ENCODE measurements at regions not wholly inside any gene's neighbourhood (a gene's known extent, or its start where the extent isn't known, plus 50 kb on each side); places are given as distances from the start of the nearest gene placed in this dataset.

DNA sequence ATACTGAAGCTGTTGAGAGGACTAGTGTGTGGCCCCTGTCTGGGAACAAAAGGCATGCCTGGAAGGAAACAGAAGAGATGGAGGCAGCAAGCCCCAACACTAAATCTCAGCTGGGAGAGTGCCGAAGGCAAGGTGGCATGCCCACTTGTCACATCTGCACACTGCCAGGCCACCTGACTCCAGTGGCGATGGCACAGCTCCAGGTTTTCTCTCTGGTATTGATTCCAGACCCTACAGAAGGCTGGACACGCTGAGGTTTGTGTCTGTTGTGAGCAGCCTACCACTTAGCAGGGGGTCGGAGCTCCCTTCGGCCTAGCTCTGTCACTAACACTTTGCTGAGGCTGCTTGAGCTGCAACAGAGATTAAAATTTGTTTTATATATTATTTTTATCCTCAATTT lies 307.3 kb downstream of the TDRD15 start:
- DNase-seq (ENCODE audit: low spot score): no peak

DNA sequence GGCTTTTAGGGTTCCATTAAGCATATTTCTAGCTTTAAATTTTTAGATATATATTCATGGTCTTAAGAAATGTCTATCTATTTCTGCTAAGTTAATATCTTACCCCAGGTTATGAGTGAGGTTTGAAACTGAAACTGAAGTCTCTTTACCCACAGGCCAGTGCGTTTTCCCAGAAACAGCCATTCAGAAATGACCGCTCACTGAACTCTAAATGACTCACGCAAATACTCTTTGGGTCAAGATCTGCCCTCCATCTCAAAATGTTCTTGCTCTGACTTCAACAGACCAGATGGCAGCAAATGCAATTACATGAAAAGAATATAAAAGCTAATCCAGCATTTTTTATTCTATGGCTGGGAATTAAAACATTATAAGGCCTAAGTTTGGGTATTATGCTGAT lies 315.2 kb downstream of the TDRD15 start:
- no peak for DNase-seq (ENCODE audit: low spot score)

GRCh38 chr2:21441442-21441841 lies 317.7 kb downstream of the TDRD15 start:
- DNase-seq (ENCODE audit: low spot score): no peak

GRCh38 chr2:21443494-21444105 lies 319.8 kb downstream of the TDRD15 start:
- no peak for DNase-seq (ENCODE audit: low spot score)

DNA sequence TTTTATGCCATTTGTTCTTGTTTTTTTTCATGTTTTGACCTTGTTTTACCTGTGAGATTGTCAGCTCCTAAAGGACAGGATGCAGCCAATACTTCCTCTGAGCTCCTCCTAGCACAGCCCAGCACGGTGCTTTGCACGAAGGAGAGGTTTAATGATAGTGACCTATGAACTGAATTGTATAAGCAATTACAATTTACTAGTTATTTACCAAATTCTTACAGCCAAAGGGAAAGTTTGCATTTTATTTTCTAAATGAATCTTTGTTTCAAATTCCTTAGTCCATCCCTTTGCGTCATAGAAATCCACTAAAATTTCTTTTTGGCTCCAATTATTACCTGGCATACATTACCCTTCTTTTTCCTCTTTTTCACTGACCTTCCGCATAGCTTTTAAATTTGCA lies 326.1 kb downstream of the TDRD15 start:
- DNase-seq (ENCODE audit: low spot score): no peak

DNA sequence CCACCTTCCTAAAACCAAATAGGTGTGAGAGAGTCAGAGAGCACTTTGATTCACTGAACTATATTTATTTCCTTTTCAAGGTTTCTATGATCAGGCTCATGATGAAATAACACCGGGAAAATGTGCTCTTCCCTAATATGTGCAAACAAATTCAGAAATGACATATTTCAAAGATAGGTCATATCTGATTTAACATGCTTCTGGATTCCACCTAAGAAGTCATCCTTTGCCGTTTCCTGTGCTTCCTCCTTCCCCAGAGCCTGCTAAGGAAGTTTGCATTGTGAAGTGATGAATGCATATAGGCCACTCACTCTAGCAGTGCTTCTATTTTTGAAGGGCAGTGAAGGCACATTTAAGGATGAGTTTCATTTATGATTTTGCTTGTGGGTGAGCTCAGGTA lies 327.6 kb downstream of the TDRD15 start:
- DNase-seq (ENCODE audit: low spot score): no peak

DNA sequence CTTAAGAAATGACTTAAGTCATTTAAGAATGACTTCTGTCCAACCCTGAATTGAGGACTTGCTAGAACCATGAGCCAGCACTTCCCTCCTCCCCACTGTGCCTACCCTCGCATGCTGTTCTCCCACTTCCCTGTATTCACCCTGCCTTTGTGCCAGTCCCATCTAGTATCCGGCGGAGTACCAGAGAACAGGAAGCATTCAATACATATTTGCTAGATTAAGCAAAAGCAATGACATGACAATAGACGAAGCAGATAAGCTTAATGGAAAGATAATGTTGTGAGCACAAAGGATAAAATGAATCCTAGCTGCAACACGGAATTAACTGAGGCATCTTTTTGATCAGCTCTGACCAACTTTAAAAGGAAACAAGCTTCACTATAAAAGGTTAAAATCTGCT lies 328.5 kb downstream of the TDRD15 start:
- no peak for DNase-seq (ENCODE audit: low spot score)

- DNase-seq (ENCODE audit: low spot score): no peak
These were observed 328.9 kb downstream of the TDRD15 start for GRCh38 chr2:21452678-21453077.

GRCh38 chr2:21453723-21454450 lies 330.1 kb downstream of the TDRD15 start:
- no peak for DNase-seq (ENCODE audit: low spot score)

- no peak for DNase-seq (ENCODE audit: low spot score)
These were observed 331.1 kb downstream of the TDRD15 start for GRCh38 chr2:21454839-21455238.

DNA sequence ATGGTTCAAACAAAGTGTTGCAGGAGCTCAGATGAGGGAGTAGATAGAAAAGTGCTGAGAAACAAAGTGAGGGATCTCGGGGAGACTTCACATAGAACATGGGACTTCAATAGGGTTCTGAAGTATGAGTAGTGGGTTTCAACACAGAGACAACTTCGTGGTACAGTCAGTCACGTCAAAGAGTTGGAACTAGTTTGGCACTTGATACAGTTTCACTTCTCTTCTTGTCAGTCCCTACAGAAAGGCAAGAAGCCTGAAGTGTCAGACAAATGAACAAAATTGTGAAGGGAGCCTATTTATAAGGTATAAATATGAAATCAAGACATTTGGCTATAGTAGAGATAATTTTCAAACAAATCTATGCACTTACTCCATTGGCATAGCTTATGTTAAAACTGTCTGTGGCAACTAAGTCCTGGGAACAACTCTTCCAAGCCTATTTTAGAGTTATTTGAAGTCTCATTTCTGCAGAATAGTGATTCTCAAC lies 338.0 kb downstream of the TDRD15 start:
- DNase-seq (ENCODE audit: low spot score): no peak

DNA sequence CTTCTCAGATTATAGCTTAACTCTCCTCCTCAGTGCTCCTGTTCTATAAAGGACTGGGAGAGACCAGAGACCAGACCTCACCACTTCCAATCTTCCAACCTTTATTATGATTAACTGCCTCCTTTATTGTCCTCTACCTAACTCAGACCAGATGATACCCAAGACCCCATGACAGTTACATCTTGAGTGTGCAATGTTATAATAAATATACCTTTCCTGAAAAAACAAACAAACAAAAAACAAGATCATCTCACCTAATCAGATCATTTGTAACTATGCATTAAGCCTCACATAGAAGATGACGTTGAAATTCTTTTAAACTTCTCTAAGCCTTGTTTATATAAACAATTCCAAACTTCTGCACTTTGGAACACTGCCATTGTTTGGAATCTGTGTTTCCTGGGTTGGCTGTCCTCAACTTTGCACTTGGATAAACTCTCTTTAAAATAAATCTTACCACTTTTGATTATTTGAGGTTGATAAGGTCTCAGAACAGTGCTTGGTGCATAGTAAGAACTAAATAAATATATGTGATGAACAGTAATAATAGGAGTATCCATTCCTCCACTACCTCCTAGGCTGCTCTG lies 342.7 kb downstream of the TDRD15 start:
- no peak for DNase-seq (ENCODE audit: low spot score)

GRCh38 chr2:21467280-21467818 lies 343.6 kb downstream of the TDRD15 start:
- DNase-seq (ENCODE audit: low spot score): no peak

DNA sequence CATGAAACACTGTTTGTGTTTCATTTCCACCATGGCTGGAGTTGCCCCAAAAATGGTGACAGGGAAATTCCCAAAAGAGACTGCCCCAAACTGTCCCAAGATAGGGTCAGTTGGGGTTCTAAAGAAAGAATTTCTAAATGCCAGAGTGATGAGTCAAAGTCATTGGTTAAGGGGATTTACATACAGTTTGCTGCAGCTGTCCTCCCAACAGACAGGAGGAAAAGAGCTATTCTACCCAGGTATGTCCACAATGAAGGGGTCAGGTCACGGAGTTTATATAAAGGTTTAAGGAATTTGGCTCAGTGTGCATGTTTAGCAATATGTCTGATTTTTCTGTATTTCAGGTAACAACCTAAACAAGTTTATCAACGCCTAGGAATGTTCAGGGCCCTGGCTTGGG lies 344.1 kb downstream of the TDRD15 start:
- DNase-seq (ENCODE audit: low spot score): no peak

- DNase-seq (ENCODE audit: low spot score): no peak
These were observed 344.9 kb downstream of the TDRD15 start for GRCh38 chr2:21468624-21469023.

DNA sequence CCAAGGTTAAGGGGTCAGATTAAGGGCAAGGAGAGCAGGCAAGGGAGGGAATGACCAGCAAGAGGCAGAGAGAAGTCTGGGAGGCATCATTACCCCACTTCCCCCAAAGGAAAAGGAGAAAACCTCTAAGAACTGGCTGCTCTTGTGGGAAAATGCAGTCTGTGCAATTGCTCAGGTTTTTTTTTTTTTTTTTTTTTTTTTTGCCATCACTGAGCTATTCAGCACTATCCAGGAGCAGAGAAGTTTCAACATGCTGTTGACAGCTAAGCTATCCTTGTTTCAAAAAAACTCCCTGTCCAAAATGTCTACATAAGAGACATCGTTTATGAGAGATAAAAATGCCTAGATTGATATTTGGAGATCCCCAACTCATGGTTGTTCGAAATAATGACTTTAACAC lies 345.4 kb downstream of the TDRD15 start:
- no peak for DNase-seq (ENCODE audit: low spot score)

DNA sequence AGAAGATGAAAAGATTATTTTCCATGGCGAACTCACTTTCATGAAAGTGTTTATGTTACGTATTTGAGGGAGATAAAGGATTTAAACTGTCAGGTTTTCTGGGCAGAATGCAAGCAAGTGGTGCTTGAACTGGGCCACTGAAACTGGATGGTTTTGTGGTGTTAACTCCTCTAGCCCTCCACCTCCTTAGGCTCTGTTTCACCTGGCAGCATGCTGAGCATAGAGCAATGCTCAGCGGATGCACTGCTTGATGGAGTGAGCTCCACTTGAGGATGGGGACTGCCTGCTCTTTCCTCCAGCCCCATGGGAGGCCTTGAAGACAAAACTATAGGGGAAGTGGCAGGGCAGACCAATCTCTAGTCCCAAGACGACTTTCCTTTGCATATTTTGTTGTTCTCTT lies 345.8 kb downstream of the TDRD15 start:
- DNase-seq (ENCODE audit: low spot score): no peak

- DNase-seq (ENCODE audit: low spot score): no peak
These were observed 356.4 kb downstream of the TDRD15 start for GRCh38 chr2:21480162-21480561.

DNA sequence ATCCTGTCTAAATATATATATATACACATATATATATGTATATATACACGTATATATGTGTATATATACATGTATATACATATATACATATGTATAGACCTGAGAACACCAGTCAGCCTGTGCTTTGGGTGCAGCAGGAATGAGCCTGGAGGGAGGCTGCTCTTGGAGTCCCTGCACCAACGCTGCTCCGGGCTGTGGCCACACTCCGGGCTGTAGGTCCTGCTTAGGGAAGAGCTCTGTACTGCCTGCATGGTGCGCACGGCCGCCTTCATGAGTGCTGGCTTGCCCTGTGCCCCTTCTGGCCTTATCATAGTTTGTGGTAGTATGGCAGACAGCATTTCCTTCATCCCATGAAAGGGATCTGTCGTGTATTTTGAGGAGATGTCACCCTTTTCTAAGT lies 360.9 kb downstream of the TDRD15 start:
- no peak for DNase-seq (ENCODE audit: low spot score)

GRCh38 chr2:21486445-21486844 lies 362.7 kb downstream of the TDRD15 start:
- DNase-seq (ENCODE audit: low spot score): no peak

- DNase-seq (ENCODE audit: low spot score): no peak
These were observed 365.3 kb downstream of the TDRD15 start for GRCh38 chr2:21489080-21489479.

- DNase-seq (ENCODE audit: low spot score): no peak
These were observed 374.2 kb downstream of the TDRD15 start for GRCh38 chr2:21498016-21498415.

- no peak for DNase-seq (ENCODE audit: low spot score)
These were observed 376.7 kb downstream of the TDRD15 start for GRCh38 chr2:21500401-21500945.
